ENCODE measurements at regions not wholly inside any gene's neighbourhood (a gene's known extent, or its start where the extent isn't known, plus 50 kb on each side); places are given as distances from the start of the nearest gene placed in this dataset.

- DNase-seq (ENCODE audit: low read depth), result no peak
Observed at GRCh38 chr11:80227915-80228314, 787.1 kb upstream of the TENM4 start.

GRCh38 chr11:80214413-80214812, 773.6 kb upstream of the TENM4 start:
- no peak for DNase-seq (ENCODE audit: low read depth)

- no peak for DNase-seq (ENCODE audit: low read depth)
Observed at GRCh38 chr11:80211673-80212072, 770.8 kb upstream of the TENM4 start.

DNA sequence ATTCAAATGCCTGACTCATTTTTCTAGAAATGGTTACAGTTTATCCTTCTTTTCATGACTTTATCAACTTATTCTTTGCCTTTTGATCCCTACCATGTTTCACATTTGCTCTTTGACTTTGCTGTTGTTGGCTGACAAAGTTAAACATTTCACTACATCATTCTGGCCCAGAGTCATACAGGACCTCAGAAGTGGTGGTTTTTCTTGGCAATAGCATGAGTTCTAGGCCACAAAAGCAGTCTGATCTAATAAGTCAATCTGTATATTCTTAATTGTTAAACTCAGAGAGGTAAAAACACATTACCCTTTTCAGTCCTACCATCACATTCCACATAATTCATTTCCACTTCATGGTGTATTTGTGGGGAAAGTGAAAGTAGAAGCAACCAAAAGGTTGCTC, 763.2 kb upstream of the TENM4 start:
- no peak for DNase-seq (ENCODE audit: low read depth)

GRCh38 chr11:80196932-80197554, 756.2 kb upstream of the TENM4 start:
- no peak for DNase-seq (ENCODE audit: low read depth)

GRCh38 chr11:80196041-80196440, 755.2 kb upstream of the TENM4 start:
- no peak for DNase-seq (ENCODE audit: low read depth)

DNA sequence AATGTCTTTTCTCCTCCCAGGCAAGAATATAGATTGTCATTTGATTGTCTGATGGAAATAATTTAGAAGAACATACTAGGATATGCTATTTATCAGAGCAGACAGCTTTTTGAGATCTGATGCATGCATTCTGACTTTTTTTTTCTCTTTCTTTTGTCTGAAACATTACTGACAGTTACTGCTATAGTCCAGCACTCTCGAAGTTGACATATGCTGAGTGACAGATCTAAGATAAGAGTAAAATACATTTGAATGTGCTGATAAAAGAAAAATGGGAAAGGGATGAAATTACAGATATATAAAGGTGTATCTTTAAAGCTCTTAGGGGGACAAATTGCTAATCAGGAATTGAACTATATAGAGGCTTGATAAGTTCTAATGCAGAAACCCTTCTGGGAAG, 753.8 kb upstream of the TENM4 start:
- no peak for DNase-seq (ENCODE audit: low read depth)

DNA sequence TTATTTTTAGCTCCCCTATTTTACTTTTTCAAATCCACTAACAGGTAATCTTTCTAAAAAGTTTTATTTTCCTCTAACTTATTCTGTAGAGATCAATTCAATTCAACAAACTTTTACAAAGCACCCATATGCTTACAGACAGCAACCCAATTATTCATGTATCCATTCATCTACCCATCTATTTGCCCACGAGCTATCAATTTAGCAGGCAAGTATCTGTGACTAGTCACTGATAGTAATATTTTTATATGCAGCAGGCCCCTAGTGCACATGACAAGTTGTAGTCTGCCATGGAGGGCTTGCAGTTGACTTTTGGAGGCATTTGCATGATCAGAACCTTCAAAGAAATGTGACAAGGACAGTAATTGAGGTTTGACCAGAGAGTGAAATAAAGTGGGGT, 753.2 kb upstream of the TENM4 start:
- no peak for DNase-seq (ENCODE audit: low read depth)

GRCh38 chr11:80188076-80188627, 747.3 kb upstream of the TENM4 start:
- DNase-seq (ENCODE audit: low read depth), result no peak

- no peak for DNase-seq (ENCODE audit: low read depth)
Observed at GRCh38 chr11:80186692-80187091, 745.9 kb upstream of the TENM4 start.

GRCh38 chr11:80182901-80183300, 742.1 kb upstream of the TENM4 start:
- no peak for DNase-seq (ENCODE audit: low read depth)

GRCh38 chr11:80173371-80174136, 732.7 kb upstream of the TENM4 start:
- DNase-seq (ENCODE audit: low read depth), result no peak

- no peak for DNase-seq (ENCODE audit: low read depth)
Observed at GRCh38 chr11:80168796-80169195, 728.0 kb upstream of the TENM4 start.

DNA sequence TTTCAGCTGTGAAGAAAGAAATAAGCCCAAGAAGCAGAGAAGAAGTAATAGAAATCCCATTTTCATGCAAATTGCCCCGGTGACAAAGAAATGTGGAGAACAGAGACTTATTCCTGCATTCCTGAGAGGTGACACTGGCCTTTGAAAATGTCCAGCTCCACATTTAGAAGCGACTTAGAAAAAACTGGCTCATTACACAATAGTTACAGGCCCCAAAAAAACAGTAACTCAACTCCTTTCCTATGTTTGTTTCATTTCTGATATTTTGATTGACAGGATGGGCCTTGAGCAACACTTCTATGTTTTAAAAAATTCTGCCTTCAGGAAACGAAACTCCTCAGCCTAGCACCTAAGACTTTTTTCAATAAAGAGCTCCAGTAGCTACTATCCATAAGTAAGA, 726.9 kb upstream of the TENM4 start:
- no peak for DNase-seq (ENCODE audit: low read depth)

DNA sequence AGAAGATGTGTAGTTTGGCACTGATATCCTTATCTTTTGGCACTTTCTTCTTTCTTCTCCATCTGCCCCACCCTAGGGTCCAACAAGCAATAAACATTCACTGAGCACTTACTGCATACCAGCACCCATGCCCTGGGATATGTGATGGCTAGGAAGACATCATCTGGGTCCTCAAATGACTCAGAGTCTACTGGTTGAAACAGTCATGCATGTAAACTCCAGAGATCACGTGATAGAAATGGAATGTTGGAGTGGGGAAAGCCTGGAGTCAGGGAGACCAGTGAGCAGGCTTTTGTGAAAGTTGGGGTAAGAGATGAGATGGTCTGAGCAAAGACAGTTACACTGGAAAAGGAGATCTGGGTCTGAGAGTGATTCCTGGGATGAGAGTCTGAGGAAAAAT, 724.9 kb upstream of the TENM4 start:
- no peak for DNase-seq (ENCODE audit: low read depth)

GRCh38 chr11:80163441-80163840, 722.6 kb upstream of the TENM4 start:
- no peak for DNase-seq (ENCODE audit: low read depth)

DNA sequence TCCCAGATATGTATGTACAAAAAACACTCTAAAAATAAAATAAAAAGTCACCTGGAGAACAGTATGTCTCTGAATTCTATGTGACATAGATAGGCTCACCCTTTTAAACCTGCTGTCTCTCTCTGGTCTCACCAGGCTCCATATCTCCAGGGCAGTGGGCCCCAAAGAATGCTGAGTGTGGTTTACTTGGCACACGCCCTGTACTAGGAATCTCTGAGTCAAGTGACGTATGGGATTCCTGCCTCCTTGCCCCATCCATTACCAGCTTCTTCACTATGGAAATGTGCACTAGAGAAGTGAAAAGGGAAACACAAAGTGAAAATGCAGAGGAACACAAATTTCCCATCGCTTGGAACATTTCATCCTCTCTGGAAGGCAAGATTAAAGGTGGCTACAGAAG, 722.2 kb upstream of the TENM4 start:
- no peak for DNase-seq (ENCODE audit: low read depth)

- no peak for DNase-seq (ENCODE audit: low read depth)
Observed at GRCh38 chr11:80162387-80162786, 721.6 kb upstream of the TENM4 start.

- DNase-seq (ENCODE audit: low read depth), result no peak
Observed at GRCh38 chr11:80157447-80157846, 716.6 kb upstream of the TENM4 start.

GRCh38 chr11:80156062-80156461, 715.2 kb upstream of the TENM4 start:
- no peak for DNase-seq (ENCODE audit: low read depth)

GRCh38 chr11:80155412-80156017, 714.7 kb upstream of the TENM4 start:
- no peak for DNase-seq (ENCODE audit: low read depth)

DNA sequence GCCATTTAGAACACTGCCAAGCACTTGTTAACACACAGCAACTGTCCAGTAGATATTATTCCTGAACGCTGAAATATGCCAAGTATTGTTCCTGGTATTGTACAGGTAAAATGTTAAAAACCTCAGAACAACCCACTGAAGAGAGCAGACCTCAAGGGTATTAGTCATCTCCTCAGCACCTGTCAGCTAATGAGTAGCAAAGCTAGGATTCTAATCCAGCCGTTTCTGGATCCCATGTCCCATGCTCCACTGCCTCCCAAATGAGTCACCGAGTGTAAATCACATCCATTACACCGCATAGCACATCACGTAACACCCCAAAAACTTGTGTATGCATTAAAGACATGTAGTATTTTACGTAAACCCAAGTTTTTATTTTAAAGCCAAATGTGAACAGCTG, 705.4 kb upstream of the TENM4 start:
- no peak for DNase-seq (ENCODE audit: low read depth)

DNA sequence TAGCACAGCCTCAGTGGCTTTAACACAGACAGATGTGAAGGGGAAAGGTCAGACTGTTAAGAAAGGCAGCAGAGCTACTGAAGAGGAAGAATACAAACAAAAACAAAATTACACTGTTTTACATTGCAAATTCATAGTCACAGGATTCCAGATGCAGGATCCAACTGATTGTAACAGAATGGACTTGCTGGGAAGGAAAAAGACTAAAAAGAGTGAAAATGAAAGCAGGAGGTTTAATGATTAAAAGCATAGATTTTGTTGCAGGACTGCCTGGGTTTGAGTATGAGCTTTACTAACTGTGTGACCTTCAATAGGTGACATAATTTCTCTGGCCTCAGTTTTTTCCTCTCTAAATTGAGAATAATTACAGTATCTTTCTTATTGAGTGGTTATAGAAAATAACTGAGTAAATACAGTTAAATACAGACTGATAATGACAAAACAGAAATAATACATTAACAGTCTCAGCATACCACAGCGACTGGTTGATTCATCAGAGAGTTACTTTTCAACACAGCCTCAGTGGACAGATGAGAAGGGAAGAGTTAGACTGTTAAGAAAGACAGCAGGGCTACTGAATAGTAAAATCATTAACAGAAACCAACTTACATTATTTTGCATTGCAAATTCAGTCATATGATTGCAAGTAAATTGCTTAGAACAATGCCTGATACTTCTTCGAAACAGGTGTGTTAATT, 704.2 kb upstream of the TENM4 start:
- no peak for DNase-seq (ENCODE audit: low read depth)
